GM19351 (cell line): ENCODE measurements at regions not wholly inside any gene's neighbourhood (a gene's known extent, or its start where the extent isn't known, plus 50 kb on each side); places are given as distances from the start of the nearest gene placed in this dataset.
"Not testable (repeated sequence)": the region's sequence is repeated elsewhere in the genome, so short reads cannot be mapped to it uniquely, and the experiment has no call there.

Experiments used
- ATAC-seq: cut with Tn5 transposase; IDR thresholded peaks from one replicate; pipeline ENCODE4 v1.9.1; 2021; ENCODE audit warnings: mild to moderate bottlenecking, moderate library complexity; ENCODE audit not compliant: unreplicated experiment

DNA sequence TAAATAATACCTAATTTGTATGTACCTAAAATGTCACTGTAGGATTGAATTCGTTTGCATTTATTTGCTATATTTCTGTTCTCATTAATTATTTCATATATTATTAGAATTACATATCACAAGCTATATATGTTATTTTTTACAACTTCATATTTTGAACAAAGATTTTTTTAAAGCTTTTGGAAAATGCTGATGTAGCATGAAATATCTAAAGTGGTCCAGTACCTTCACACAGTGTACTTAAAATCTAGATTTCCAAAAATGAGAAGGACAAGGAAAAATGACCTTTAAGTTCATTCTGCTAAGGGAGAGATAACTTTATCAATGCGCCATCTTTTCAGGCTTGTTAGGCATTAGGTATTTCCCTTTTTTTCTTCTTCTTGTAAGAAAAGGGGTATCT is 71.8 kb downstream of the LARP7 start:
- no peak for ATAC-seq

DNA sequence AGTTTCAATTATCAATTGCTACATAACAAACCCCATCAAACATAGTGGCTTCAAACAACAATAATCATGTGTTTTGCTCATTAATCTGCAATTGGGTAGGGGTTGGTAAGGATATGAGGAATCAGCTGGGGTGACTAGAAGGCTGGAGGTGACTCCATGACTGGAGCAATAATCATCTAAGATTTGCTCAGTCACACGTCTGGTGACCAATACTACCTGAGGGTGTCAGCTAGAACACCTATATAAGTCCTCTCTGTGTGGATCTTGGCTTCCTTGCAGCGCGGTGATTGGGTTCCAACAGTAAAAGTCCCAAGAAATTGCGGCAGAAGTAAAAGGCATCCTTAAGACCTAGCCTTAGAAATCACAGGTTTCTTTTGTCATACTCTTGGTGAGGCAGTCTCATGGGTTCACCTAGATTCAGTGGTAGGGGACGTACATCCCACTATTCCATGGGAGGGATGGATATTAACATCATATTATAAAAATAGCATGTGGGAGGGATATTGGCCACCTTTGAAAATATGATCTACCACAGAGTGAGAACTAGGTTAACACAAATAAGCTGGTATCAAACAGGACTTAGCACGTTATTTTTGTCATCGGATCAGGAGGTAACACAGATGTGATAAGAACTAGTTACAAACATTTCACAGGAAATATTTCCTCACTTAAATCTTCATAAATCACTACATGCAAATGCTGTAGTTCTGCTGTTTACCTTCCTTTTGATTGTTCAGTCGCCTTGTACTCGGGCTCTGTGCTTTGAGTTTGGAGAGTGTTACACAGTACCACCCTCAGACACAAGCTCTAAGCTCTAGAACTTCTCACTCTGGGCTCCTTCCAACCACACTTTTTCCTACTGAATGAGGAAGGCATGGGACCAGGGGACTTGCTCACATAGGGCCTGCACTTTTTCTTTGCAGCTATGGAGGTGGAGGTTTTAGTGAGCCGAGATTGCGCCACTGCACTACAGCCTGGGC is 78.3 kb downstream of the LARP7 start:
- ATAC-seq = no peak

GRCh38 chr4:112717856-112718255 is 80.9 kb downstream of the LARP7 start:
- no peak for ATAC-seq

GRCh38 chr4:112721627-112722026 is 84.7 kb downstream of the LARP7 start:
- no peak for ATAC-seq

DNA sequence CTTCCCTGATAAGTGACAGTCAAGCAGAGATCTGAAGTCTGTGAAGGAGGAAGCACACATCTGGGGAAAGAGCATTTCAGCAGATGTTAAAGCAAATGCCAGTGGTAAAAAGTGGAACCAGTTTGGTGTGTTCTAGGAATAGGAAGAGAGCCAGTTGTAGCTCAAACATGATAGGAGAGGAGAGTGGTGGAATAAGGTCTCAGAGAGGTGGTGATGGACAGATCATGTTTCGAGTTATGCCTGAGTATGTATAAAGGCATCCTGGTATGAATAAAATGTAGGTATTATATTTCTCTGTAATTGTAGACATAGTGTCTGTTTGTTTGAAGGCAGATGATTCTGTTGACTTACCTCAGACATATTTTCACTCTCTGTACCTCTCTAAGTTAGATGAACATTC is 89.1 kb downstream of the LARP7 start:
- no peak for ATAC-seq

DNA sequence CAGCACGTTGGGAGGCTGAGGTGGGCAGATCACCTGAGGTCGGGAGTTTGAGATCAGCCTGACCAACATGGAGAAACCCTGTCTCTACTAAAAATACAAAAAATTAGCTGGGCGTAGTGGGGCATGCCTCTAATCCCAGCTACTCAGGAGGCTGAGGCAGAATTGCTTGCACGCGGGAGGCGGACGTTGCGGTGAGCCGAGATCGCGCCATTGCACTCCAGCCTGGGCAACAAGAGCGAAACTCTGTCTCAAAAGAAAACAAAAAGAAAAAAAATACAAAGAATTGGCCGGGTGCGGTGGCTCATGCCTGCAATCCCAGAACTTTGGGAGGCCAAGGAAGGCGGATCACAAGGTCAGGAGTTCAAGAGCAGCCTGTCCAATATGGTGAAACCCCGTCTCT is 90.8 kb downstream of the LARP7 start:
- not testable (repeated sequence) for ATAC-seq

DNA sequence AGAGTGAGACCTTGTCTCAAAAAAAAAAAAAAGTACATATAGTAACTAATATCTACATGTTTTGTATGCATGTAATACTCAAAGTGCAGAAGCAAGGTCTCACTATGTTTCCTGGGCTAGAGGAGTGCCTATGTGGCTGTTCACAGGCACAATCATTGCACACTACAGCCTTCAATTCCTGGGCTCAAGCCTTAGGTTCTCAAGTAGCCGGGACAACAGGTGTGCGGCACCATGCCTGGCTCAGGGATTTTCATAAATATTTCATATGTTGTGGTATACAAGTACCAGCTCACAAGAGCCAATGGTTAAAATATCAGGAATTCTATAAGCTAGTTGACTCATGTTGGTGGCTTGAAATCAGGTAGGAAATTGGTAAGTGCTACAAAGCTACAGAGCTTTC is 94.8 kb downstream of the LARP7 start:
- no peak for ATAC-seq

DNA sequence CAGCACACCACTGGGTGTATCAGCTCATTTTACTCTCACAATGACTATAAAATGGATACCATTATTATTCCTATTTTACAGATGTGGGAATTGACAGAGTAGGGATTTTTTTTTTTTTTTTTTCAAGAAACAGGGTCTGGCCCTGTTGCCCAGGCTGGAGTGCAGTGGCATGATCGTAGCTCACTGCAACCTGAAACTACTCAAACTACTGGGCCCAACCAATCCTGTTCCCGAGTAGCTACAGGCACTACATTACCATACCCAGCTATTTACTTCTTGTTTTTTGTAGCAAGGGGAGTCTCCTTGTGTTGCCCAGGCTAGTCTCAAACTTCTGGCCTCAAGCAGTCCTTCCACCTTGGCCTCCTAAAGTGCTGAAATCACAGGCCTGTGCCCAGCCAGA is 95.2 kb downstream of the LARP7 start:
- no peak for ATAC-seq

GRCh38 chr4:112735474-112735951 is 98.6 kb downstream of the LARP7 start:
- peak; percentile 78 for ATAC-seq

GRCh38 chr4:112736718-112737135 is 99.8 kb downstream of the LARP7 start:
- ATAC-seq = peak; percentile 52

GRCh38 chr4:112739442-112739841 is 102.5 kb downstream of the LARP7 start:
- ATAC-seq = no peak

GRCh38 chr4:112747036-112747435 is 110.1 kb downstream of the LARP7 start:
- no peak for ATAC-seq

DNA sequence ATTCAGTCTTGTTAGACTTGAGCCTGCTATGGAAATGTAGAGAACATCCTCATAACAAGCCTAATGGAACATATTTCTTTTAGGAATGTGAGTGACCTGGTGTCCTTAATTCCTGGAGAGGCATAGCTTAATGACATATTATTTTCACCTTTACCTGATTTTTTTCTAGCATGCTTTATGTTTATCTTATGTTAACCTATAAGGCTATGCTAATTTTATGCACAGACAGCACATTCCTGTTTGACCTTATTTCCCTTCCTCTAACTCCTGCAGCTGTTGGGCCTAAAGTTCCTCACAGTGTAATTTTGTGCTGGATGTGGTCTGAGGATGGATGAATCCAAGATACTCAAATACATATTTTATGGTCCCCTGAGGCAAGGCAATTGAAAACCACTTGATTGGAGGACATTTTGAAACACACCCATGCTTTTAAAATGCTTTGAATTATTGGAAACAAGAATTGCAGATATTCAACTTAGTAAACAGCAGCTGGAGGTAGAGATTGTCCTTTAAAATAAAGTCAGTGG is 111.5 kb downstream of the LARP7 start:
- ATAC-seq = no peak

- ATAC-seq = not testable (repeated sequence)
These were observed 113.8 kb downstream of the LARP7 start for GRCh38 chr4:112750749-112751148.

- ATAC-seq = no peak
These were observed 114.5 kb downstream of the LARP7 start for GRCh38 chr4:112751447-112751846.

GRCh38 chr4:112752061-112752460 is 115.1 kb downstream of the LARP7 start:
- ATAC-seq = no peak

GRCh38 chr4:112752510-112752909 is 115.6 kb downstream of the LARP7 start:
- ATAC-seq = no peak

DNA sequence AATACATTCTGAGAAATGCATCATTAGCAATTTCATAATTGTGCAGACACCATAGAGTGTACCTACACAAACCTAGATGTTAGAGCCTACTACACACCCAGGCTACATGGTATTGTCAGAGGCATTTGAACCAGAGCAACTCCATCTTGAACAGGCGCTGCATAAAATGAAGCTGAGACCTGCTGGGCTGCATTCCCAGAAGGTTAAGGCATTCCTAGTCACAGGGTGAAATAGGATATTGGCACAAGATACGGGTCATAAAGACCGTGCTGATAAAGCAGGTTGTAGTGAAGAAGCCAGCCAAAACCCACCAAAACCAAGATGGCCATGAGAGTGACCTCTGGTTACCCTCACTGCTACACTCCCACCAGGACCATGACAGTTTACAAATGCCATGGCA is 116.4 kb downstream of the LARP7 start:
- no peak for ATAC-seq

DNA sequence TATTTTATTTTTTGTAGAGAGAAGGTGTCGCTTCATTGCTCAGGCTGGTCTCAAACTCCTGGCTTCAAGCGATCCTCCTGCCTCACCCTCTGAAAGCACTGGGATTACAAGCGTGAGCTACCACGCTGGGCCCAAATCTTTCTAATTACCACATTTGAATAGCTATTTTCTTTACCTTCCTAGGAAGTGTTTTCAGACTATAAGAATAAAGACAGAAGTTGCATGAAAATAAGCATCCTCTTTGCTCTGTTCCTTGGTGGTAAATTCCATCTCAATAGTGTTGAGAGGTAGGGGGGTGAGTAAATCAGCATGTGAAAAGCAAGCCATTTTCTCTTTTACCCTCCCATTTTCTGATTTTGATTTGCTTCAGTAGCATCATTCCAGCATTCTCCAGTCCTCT is 122.4 kb downstream of the LARP7 start:
- no peak for ATAC-seq

GRCh38 chr4:112765317-112765974 is 128.5 kb downstream of the LARP7 start:
- ATAC-seq = peak; percentile 66

- ATAC-seq = peak; percentile 58
These were observed 129.5 kb downstream of the LARP7 start for GRCh38 chr4:112766422-112766821.

GRCh38 chr4:112767386-112767785 is 130.4 kb downstream of the LARP7 start:
- no peak for ATAC-seq
